ENCODE measurements at regions not wholly inside any gene's neighbourhood (a gene's known extent, or its start where the extent isn't known, plus 50 kb on each side); places are given as distances from the start of the nearest gene placed in this dataset.

DNA sequence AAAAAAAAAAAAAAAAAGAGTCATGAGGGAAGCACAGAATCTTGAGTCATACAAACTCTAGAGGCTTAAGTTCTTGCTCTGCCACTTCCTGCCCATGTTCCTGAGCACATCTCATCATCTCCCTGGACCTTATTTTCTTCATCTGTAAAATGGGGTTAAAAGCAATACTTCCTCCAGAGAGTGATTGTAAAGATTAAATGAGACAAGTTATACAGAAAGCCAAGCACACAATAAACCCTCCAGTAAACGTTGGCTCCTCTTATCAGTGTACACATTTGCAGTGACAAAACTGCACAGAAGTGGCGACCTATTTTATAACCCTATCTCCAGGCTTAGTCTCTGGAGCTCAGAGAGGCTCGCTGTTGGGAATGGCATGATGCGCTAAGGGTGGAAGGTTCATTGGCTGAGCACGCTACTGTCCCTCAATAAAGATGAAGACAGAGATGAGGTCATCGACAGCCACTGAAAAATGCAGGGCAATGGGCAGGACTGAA, 82.1 kb downstream of the RRAGC start:
- DNase-seq (ENCODE audit: low spot score), result no peak
- no peak for TF ChIP-seq ZMAT4 (CRISPR knock-in tag; IDR thresholded peaks at IDR 0.05)
- TF ChIP-seq ZNF317 (CRISPR knock-in tag; IDR thresholded peaks at IDR 0.05; ENCODE audit: borderline replicate concordance, low read depth), result no peak
- TF ChIP-seq NFYB (CRISPR knock-in tag; conservative IDR thresholded peaks at IDR 0.05; ENCODE audit: low read depth), result no peak
- TF ChIP-seq, protein P1, sequence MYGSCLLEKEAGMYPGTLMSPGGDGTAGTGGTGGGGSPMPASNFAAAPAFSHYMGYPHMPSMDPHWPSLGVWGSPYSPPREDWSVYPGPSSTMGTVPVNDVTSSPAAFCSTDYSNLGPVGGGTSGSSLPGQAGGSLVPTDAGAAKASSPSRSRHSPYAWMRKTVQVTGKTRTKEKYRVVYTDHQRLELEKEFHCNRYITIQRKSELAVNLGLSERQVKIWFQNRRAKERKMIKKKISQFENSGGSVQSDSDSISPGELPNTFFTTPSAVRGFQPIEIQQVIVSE (CRISPR knock-in tag; IDR thresholded peaks at IDR 0.05; ENCODE audit: borderline replicate concordance), result no peak
- no peak for TF ChIP-seq RELA (CRISPR knock-in tag; IDR thresholded peaks at IDR 0.05; ENCODE audit: borderline replicate concordance)
- no peak for TF ChIP-seq MAX (CRISPR knock-in tag; IDR thresholded peaks at IDR 0.05)
- no peak for TF ChIP-seq ZNF263 (CRISPR knock-in tag; IDR thresholded peaks at IDR 0.05; ENCODE audit: low read depth)
- no peak for TF ChIP-seq MXD4 (CRISPR knock-in tag; IDR thresholded peaks at IDR 0.05; ENCODE audit: borderline replicate concordance)
- TF ChIP-seq OVOL2 (CRISPR knock-in tag; IDR thresholded peaks at IDR 0.05; ENCODE audit: borderline replicate concordance), result no peak
- no peak for TF ChIP-seq CTCF (IDR thresholded peaks at IDR 0.05)
- TF ChIP-seq, protein P2, sequence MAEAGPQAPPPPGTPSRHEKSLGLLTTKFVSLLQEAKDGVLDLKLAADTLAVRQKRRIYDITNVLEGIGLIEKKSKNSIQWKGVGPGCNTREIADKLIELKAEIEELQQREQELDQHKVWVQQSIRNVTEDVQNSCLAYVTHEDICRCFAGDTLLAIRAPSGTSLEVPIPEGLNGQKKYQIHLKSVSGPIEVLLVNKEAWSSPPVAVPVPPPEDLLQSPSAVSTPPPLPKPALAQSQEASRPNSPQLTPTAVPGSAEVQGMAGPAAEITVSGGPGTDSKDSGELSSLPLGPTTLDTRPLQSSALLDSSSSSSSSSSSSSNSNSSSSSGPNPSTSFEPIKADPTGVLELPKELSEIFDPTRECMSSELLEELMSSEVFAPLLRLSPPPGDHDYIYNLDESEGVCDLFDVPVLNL (CRISPR knock-in tag; IDR thresholded peaks at IDR 0.05; ENCODE audit: borderline replicate concordance, low read depth), result no peak
- TF ChIP-seq, protein P3, sequence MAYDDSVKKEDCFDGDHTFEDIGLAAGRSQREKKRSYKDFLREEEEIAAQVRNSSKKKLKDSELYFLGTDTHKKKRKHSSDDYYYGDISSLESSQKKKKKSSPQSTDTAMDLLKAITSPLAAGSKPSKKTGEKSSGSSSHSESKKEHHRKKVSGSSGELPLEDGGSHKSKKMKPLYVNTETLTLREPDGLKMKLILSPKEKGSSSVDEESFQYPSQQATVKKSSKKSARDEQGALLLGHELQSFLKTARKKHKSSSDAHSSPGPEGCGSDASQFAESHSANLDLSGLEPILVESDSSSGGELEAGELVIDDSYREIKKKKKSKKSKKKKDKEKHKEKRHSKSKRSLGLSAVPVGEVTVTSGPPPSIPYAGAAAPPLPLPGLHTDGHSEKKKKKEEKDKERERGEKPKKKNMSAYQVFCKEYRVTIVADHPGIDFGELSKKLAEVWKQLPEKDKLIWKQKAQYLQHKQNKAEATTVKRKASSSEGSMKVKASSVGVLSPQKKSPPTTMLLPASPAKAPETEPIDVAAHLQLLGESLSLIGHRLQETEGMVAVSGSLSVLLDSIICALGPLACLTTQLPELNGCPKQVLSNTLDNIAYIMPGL (CRISPR knock-in tag; IDR thresholded peaks at IDR 0.05), result no peak
- no peak for TF ChIP-seq ELF4 (CRISPR knock-in tag; IDR thresholded peaks at IDR 0.05; ENCODE audit: low read depth)
- no peak for TF ChIP-seq SP1 (CRISPR knock-in tag; conservative IDR thresholded peaks at IDR 0.05)
- TF ChIP-seq, protein P4, sequence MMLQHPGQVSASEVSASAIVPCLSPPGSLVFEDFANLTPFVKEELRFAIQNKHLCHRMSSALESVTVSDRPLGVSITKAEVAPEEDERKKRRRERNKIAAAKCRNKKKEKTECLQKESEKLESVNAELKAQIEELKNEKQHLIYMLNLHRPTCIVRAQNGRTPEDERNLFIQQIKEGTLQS (CRISPR knock-in tag; conservative IDR thresholded peaks at IDR 0.05), result no peak
- no peak for TF ChIP-seq PRDM15 (CRISPR knock-in tag; IDR thresholded peaks at IDR 0.05)
- no peak for TF ChIP-seq STAT6 (CRISPR knock-in tag; conservative IDR thresholded peaks at IDR 0.05; ENCODE audit: low read depth)
- no peak for TF ChIP-seq ZNF423 (CRISPR knock-in tag; IDR thresholded peaks at IDR 0.05)
- TF ChIP-seq, protein P5, sequence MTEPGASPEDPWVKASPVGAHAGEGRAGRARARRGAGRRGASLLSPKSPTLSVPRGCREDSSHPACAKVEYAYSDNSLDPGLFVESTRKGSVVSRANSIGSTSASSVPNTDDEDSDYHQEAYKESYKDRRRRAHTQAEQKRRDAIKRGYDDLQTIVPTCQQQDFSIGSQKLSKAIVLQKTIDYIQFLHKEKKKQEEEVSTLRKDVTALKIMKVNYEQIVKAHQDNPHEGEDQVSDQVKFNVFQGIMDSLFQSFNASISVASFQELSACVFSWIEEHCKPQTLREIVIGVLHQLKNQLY (CRISPR knock-in tag; IDR thresholded peaks at IDR 0.05), result no peak
- no peak for TF ChIP-seq GABPB1 (CRISPR knock-in tag; IDR thresholded peaks at IDR 0.05)

More for the DNA sequence above, 82.1 kb downstream of the RRAGC start:
- peaks cover 9% of the 10 kb centered on the region; the same call in 1 of the 2 replicates for H3K27me3 Mint-ChIP-seq (ENCODE audit: low read depth)
- no peak overlapping the region for H3K27ac Mint-ChIP-seq
- no peak overlapping the region for H3K4me3 Mint-ChIP-seq
- H3K36me3 Mint-ChIP-seq, result no peaks in the 10 kb centered on the region
- ChIA-PET CTCF (no interaction called here), POLR2A (interaction anchor here (1.1 kb wide), 1 partner anchor 31 kb away, joined by 3 read pairs; no protein-coding TSS in a partner anchor)
- no peaks in the 10 kb centered on the region for H3K9me3 Mint-ChIP-seq
- no peak for ATAC-seq
- peaks cover 20% of the 10 kb centered on the region for H3K4me1 Mint-ChIP-seq

Measured in WTC11 (cell line).